SK-N-SH treated with all-trans-retinoic acid at 6 μM for 48 hours (cell line): ENCODE measurements at regions not wholly inside any gene's neighbourhood (a gene's known extent, or its start where the extent isn't known, plus 50 kb on each side); places are given as distances from the start of the nearest gene placed in this dataset.

ENCODE experiments used
- ATAC-seq: fragments of 200-7000 bp; cut with Tn5 transposase; 3 replicates; pipeline ENCODE4 v1.9.1; 2020; ENCODE audit warnings: mild to moderate bottlenecking, moderate library complexity
- ARNTL ChIP-seq: fragments of 450-650 bp; formaldehyde crosslinking; IDR thresholded peaks from 2 replicates; pipeline ENCODE4 v1.5.0; 2020; ENCODE audit warnings: low read depth, mild to moderate bottlenecking, moderate library complexity, borderline replicate concordance
- BACH2 ChIP-seq: fragments of 250-450 bp; sonication (Bioruptor Pico); IDR thresholded peaks from 2 replicates; pipeline ENCODE4 v1.9.0; 2021; ENCODE audit warnings: mild to moderate bottlenecking, borderline replicate concordance
- CREB5 ChIP-seq: fragments of 250-450 bp; sonication (Bioruptor Pico); IDR thresholded peaks from 2 replicates; pipeline ENCODE4 v1.5.1; 2020; ENCODE audit warnings: low read depth, mild to moderate bottlenecking, moderate library complexity
- CSDC2 ChIP-seq: fragments of 250-450 bp; sonication (Bioruptor Pico); IDR thresholded peaks from 2 replicates; pipeline ENCODE4 v1.5.0; 2020; ENCODE audit warnings: mild to moderate bottlenecking, moderate library complexity
- CSRNP3 ChIP-seq: fragments of 250-450 bp; sonication (Bioruptor Pico); IDR thresholded peaks from 2 replicates; pipeline ENCODE4 v1.5.1; 2021; ENCODE audit warnings: mild to moderate bottlenecking, moderate library complexity
- GLIS3 ChIP-seq: fragments of 250-450 bp; sonication (Bioruptor Pico); IDR thresholded peaks from 2 replicates; pipeline ENCODE4 v1.5.0; 2020; ENCODE audit warnings: mild to moderate bottlenecking, moderate library complexity
- ISL1 ChIP-seq: fragments of 250-450 bp; sonication (Bioruptor Pico); IDR thresholded peaks from 2 replicates; pipeline ENCODE4 v2.1.2; 2022; ENCODE audit warnings: mild to moderate bottlenecking, moderate library complexity
- OSR1 ChIP-seq: fragments of 250-450 bp; sonication (Bioruptor Pico); IDR thresholded peaks from 2 replicates; pipeline ENCODE4 v1.8.0; 2022; ENCODE audit warnings: moderate library complexity, mild to moderate bottlenecking, inconsistent platforms
- PATZ1 ChIP-seq: fragments of 250-450 bp; sonication (Bioruptor Pico); IDR thresholded peaks from 2 replicates; pipeline ENCODE4 v1.8.0; 2020; ENCODE audit warnings: mild to moderate bottlenecking, moderate library complexity, borderline replicate concordance
- POU6F1 ChIP-seq: fragments of 250-450 bp; sonication (Bioruptor Pico); IDR thresholded peaks from 2 replicates; pipeline ENCODE4 v1.8.0; 2021; ENCODE audit warnings: low read depth, mild to moderate bottlenecking, moderate library complexity, borderline replicate concordance
- PPARA ChIP-seq: fragments of 250-450 bp; sonication (Bioruptor Pico); IDR thresholded peaks from 2 replicates; pipeline ENCODE4 v1.5.0; 2020; ENCODE audit warnings: mild to moderate bottlenecking, borderline replicate concordance
- RARB ChIP-seq: fragments of 250-450 bp; sonication (Bioruptor Pico); IDR thresholded peaks from 2 replicates; pipeline ENCODE4 v1.8.0; 2021; ENCODE audit warnings: mild to moderate bottlenecking, moderate library complexity
- SNAI2 ChIP-seq: fragments of 250-450 bp; sonication (Bioruptor Pico); IDR thresholded peaks from 2 replicates; pipeline ENCODE4 v1.5.0; 2020; ENCODE audit warnings: mild to moderate bottlenecking, moderate library complexity
- TSHZ2 ChIP-seq: fragments of 250-450 bp; sonication (Bioruptor Pico); IDR thresholded peaks from 2 replicates; pipeline ENCODE4 v1.5.0; 2020; ENCODE audit warnings: mild to moderate bottlenecking, moderate library complexity
- ZC3H10 ChIP-seq: fragments of 250-450 bp; sonication (Bioruptor Pico); IDR thresholded peaks from 2 replicates; pipeline ENCODE4 v1.5.1; 2021; ENCODE audit warnings: mild to moderate bottlenecking, moderate library complexity
- ZFP30 ChIP-seq: fragments of 450-650 bp; formaldehyde crosslinking; IDR thresholded peaks from 2 replicates; pipeline ENCODE4 v1.5.0; 2022; ENCODE audit warnings: mild to moderate bottlenecking, moderate library complexity

- no peak for ATAC-seq
Observed at GRCh38 chr2:234187646-234188174, 137.2 kb downstream of the SPP2 start.

GRCh38 chr2:234181121-234181520 lies 130.6 kb downstream of the SPP2 start:
- no peak for ATAC-seq
- no peak for TF ChIP-seq OSR1 (CRISPR knock-in tag)
- no peak for TF ChIP-seq SNAI2
- no peak for TF ChIP-seq GLIS3 (CRISPR knock-in tag)
- no peak for TF ChIP-seq TSHZ2
- TF ChIP-seq BACH2 (CRISPR knock-in tag), result no peak
- no peak for TF ChIP-seq POU6F1 (CRISPR knock-in tag)
- no peak for TF ChIP-seq RARB
- TF ChIP-seq ZC3H10 (CRISPR knock-in tag), result no peak
- no peak for TF ChIP-seq CSDC2
- no peak for TF ChIP-seq PPARA
- TF ChIP-seq ARNTL, result no peak
- TF ChIP-seq CSRNP3 (CRISPR knock-in tag), result no peak
- TF ChIP-seq CREB5 (CRISPR knock-in tag), result no peak

More at GRCh38 chr2:234187646-234188174, 137.2 kb downstream of the SPP2 start:
- TF ChIP-seq ARNTL (no peak), OSR1 (CRISPR knock-in tag) (no peak), ZC3H10 (CRISPR knock-in tag) (no peak), ISL1 (CRISPR knock-in tag) (no peak), CSDC2 (no peak), ZFP30 (CRISPR knock-in tag) (no peak), PATZ1 (no peak), TSHZ2 (no peak), CREB5 (CRISPR knock-in tag) (no peak), RARB (no peak)
